K562 (cell line): ENCODE measurements at regions not wholly inside any gene's neighbourhood (a gene's known extent, or its start where the extent isn't known, plus 50 kb on each side); places are given as distances from the start of the nearest gene placed in this dataset.

Experiments used
- CAMTA2 ChIP-seq: fragments of 250-450 bp; sonication (Bioruptor Pico); conservative IDR thresholded peaks from 2 replicates; pipeline ENCODE4 v1.5.1; 2022
- FOXA1 ChIP-seq: fragments of 450-650 bp; IDR thresholded peaks from 2 replicates; pipeline ENCODE4 v1.6.1; 2016; ENCODE audit warnings: mild to moderate bottlenecking, borderline replicate concordance
- KDM5B ChIP-seq: fragments of 200-600 bp; sonication (generic); IDR thresholded peaks from 2 replicates; pipeline ENCODE4 v1.6.1; 2012; ENCODE audit warnings: low read depth, mild to moderate bottlenecking, moderate library complexity, low read length, control low read depth, inconsistent platforms; ENCODE audit not compliant: insufficient replicate concordance
- SMAD1 ChIP-seq: fragments of 150-350 bp; IDR thresholded peaks from 2 replicates; pipeline ENCODE4 v1.6.1; 2014; ENCODE audit warnings: low read length, low read depth; ENCODE audit not compliant: partially characterized antibody
- SMARCA4 ChIP-seq: fragments of 450-650 bp; IDR thresholded peaks from 2 replicates; pipeline ENCODE4 v1.6.1; 2016
- SMARCE1 ChIP-seq: fragments of 450-650 bp; IDR thresholded peaks from 2 replicates; pipeline ENCODE4 v1.7.1; 2016; ENCODE audit warnings: mild to moderate bottlenecking
- SRSF3 ChIP-seq: fragments of 200-400 bp; formaldehyde crosslinking; IDR thresholded peaks from 2 replicates; pipeline ENCODE4 v1.6.1; 2016; ENCODE audit warnings: mild to moderate bottlenecking, low read length, moderate library complexity; ENCODE audit not compliant: insufficient read depth
- TBL1XR1 ChIP-seq, 2 experiments: IDR thresholded peaks; 2 replicates each; pipeline ENCODE4 v1.6.1; 2012; ENCODE audit warnings: improper control_type of control experiment in 2 of 2, low read length in 2 of 2, mild to moderate bottlenecking in 1 of 2
- XRCC3 ChIP-seq: fragments of 450-650 bp; IDR thresholded peaks from 2 replicates; pipeline ENCODE4 v1.6.1; 2017; ENCODE audit warnings: mild to moderate bottlenecking, moderate library complexity
- ZC3H4 ChIP-seq: sonication (generic); formaldehyde crosslinking; IDR thresholded peaks from 2 replicates; pipeline ENCODE4 v1.9.0; 2021; ENCODE audit warnings: missing genetic modification reagents, borderline replicate concordance
- ZC3H8 ChIP-seq: fragments of 450-650 bp; IDR thresholded peaks from 2 replicates; pipeline ENCODE4 v1.6.1; 2017
- TF ChIP-seq, protein P1 (sequence below): fragments of 250-450 bp; sonication (Bioruptor Pico); IDR thresholded peaks from 2 replicates; pipeline ENCODE4 v1.4.0; 2020
- TF ChIP-seq, protein P2 (sequence below): sonication (generic); formaldehyde crosslinking; IDR thresholded peaks from 2 replicates; pipeline ENCODE4 v1.8.0; 2022; ENCODE audit warnings: mild to moderate bottlenecking, missing genetic modification reagents
- TF ChIP-seq, protein P3 (sequence below): fragments of 150-350 bp; conservative IDR thresholded peaks from 2 replicates; pipeline ENCODE4 v1.6.1; 2014; ENCODE audit warnings: low read length
- TF ChIP-seq, protein P4 (sequence below): sonication (generic); IDR thresholded peaks from 2 replicates; pipeline ENCODE4 v1.6.1; 2016

DNA sequence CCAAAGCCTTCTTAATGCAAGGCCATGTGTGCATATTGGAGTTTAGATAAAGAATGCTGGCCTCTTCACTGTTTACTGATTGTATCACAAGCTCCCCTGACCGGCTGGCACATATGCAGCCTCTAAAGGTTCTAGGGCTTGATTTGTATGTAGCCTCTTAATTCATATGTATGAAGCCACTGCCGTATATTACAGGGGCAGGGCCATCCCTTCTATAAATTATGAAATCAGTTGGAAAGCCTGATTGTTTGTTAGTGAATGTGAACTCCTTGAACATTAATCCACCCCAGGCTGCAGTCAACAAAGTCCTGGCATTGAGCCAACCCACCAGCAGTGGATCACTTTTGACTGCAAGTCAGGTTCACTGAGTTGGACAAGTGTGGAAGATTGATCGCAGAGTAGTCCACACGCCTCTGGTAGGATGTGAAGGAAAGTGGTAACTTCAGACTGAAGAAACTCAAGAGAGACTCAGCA, 61.6 kb upstream of the PARD3B start (continued):
- TF ChIP-seq SMARCA4 = peak; percentile 39; the same call in 1 of the 2 replicates
- TF ChIP-seq SMAD1 = peak; percentile 43
- no peak for TF ChIP-seq XRCC3
- TF ChIP-seq, protein P1, sequence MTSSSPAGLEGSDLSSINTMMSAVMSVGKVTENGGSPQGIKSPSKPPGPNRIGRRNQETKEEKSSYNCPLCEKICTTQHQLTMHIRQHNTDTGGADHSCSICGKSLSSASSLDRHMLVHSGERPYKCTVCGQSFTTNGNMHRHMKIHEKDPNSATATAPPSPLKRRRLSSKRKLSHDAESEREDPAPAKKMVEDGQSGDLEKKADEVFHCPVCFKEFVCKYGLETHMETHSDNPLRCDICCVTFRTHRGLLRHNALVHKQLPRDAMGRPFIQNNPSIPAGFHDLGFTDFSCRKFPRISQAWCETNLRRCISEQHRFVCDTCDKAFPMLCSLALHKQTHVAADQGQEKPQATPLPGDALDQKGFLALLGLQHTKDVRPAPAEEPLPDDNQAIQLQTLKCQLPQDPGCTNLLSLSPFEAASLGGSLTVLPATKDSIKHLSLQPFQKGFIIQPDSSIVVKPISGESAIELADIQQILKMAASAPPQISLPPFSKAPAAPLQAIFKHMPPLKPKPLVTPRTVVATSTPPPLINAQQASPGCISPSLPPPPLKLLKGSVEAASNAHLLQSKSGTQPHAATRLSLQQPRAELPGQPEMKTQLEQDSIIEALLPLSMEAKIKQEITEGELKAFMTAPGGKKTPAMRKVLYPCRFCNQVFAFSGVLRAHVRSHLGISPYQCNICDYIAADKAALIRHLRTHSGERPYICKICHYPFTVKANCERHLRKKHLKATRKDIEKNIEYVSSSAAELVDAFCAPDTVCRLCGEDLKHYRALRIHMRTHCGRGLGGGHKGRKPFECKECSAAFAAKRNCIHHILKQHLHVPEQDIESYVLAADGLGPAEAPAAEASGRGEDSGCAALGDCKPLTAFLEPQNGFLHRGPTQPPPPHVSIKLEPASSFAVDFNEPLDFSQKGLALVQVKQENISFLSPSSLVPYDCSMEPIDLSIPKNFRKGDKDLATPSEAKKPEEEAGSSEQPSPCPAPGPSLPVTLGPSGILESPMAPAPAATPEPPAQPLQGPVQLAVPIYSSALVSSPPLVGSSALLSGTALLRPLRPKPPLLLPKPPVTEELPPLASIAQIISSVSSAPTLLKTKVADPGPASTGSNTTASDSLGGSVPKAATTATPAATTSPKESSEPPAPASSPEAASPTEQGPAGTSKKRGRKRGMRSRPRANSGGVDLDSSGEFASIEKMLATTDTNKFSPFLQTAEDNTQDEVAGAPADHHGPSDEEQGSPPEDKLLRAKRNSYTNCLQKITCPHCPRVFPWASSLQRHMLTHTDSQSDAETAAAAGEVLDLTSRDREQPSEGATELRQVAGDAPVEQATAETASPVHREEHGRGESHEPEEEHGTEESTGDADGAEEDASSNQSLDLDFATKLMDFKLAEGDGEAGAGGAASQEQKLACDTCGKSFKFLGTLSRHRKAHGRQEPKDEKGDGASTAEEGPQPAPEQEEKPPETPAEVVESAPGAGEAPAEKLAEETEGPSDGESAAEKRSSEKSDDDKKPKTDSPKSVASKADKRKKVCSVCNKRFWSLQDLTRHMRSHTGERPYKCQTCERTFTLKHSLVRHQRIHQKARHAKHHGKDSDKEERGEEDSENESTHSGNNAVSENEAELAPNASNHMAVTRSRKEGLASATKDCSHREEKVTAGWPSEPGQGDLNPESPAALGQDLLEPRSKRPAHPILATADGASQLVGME (CRISPR knock-in tag) = no peak
- no peak for TF ChIP-seq KDM5B
- TF ChIP-seq ZC3H8 = no peak
- TF ChIP-seq, protein P2, sequence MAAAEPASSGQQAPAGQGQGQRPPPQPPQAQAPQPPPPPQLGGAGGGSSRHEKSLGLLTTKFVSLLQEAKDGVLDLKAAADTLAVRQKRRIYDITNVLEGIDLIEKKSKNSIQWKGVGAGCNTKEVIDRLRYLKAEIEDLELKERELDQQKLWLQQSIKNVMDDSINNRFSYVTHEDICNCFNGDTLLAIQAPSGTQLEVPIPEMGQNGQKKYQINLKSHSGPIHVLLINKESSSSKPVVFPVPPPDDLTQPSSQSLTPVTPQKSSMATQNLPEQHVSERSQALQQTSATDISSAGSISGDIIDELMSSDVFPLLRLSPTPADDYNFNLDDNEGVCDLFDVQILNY (CRISPR knock-in tag) = no peak
- no peak for TF ChIP-seq CAMTA2 (CRISPR knock-in tag)
- TF ChIP-seq, protein P3, sequence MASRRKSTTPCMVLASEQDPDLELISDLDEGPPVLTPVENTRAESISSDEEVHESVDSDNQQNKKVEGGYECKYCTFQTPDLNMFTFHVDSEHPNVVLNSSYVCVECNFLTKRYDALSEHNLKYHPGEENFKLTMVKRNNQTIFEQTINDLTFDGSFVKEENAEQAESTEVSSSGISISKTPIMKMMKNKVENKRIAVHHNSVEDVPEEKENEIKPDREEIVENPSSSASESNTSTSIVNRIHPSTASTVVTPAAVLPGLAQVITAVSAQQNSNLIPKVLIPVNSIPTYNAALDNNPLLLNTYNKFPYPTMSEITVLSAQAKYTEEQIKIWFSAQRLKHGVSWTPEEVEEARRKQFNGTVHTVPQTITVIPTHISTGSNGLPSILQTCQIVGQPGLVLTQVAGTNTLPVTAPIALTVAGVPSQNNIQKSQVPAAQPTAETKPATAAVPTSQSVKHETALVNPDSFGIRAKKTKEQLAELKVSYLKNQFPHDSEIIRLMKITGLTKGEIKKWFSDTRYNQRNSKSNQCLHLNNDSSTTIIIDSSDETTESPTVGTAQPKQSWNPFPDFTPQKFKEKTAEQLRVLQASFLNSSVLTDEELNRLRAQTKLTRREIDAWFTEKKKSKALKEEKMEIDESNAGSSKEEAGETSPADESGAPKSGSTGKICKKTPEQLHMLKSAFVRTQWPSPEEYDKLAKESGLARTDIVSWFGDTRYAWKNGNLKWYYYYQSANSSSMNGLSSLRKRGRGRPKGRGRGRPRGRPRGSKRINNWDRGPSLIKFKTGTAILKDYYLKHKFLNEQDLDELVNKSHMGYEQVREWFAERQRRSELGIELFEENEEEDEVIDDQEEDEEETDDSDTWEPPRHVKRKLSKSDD = no peak
- peak; percentile 53 for TF ChIP-seq FOXA1
- no peak for TF ChIP-seq ZC3H4
- peak; percentile 34; the same call in 1 of the 2 replicates for TF ChIP-seq SMARCE1
- no peak for TF ChIP-seq TBL1XR1 (IDR thresholded peaks at IDR 0.05; ENCODE audit: low read length in 2 of 2)
- TF ChIP-seq, protein P4, sequence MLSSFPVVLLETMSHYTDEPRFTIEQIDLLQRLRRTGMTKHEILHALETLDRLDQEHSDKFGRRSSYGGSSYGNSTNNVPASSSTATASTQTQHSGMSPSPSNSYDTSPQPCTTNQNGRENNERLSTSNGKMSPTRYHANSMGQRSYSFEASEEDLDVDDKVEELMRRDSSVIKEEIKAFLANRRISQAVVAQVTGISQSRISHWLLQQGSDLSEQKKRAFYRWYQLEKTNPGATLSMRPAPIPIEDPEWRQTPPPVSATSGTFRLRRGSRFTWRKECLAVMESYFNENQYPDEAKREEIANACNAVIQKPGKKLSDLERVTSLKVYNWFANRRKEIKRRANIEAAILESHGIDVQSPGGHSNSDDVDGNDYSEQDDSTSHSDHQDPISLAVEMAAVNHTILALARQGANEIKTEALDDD = 0 out of 2 replicates have a peak, but pooled peaks have one; percentile 23
- TF ChIP-seq SRSF3 = no peak
